ENCODE measurements at regions not wholly inside any gene's neighbourhood (a gene's known extent, or its start where the extent isn't known, plus 50 kb on each side); places are given as distances from the start of the nearest gene placed in this dataset.

- no peak for TF ChIP-seq CTCF (optimal IDR thresholded peaks at IDR 0.05 in 1 of 3, IDR thresholded peaks at IDR 0.05 in 1 of 3, conservative IDR thresholded peaks at IDR 0.05 in 1 of 3; ENCODE audit: extremely low read depth in 1 of 3, insufficient read depth in 2 of 3, low read length in 3 of 3)
- no peak for TF ChIP-seq EZH2 (IDR thresholded peaks at IDR 0.05; ENCODE audit: low read length)
Observed at GRCh38 chr9:124164811-124165210, 92.9 kb upstream of the NEK6 start.

Data from keratinocyte (primary cell).